NCI-H1105 treated with DMSO at 0.1 percent for 48 hours (cell line): ENCODE measurements at regions not wholly inside any gene's neighbourhood (a gene's known extent, or its start where the extent isn't known, plus 50 kb on each side); places are given as distances from the start of the nearest gene placed in this dataset.

Experiments
- DNase-seq: peaks from one replicate; lab custom pipeline; 2025; lab: John Stamatoyannopoulos, UW

DNA sequence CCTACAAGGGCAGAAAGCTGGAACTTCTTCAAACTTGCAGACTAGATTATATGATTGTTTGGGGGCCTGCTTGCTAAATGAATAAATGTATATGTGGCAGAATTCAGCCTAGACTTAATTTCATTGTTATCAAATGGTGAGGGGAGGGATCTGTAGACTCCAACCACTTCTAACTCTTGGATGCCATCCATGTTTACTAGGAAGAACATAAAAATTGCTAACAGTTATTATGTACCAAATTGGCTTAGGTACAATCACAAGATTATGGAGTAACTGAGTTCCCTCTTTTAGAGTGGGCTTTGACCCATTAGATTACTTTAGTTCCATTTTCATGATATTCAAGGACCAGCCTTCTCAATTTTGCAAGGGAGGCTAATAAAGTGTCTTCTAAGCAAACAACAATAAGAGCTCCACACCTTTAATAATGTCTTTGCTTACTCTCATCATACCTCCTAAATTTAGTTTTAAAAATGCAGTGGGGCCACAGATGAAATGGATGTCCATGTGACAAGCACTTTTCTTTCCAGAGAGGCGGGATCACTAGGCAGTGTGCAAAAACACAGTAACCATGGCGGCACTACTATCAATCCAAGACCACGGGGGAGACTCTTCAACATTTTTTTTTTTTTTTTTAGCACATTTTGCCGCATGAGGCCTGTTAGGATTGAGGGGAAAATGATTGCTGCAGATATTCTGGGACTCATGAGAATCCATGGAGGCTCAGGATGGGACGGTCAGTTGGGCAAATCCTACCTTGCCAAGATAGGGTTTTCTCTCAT is 217.6 kb upstream of the SPRED2 start:
- peak; percentile 27 for DNase-seq

DNA sequence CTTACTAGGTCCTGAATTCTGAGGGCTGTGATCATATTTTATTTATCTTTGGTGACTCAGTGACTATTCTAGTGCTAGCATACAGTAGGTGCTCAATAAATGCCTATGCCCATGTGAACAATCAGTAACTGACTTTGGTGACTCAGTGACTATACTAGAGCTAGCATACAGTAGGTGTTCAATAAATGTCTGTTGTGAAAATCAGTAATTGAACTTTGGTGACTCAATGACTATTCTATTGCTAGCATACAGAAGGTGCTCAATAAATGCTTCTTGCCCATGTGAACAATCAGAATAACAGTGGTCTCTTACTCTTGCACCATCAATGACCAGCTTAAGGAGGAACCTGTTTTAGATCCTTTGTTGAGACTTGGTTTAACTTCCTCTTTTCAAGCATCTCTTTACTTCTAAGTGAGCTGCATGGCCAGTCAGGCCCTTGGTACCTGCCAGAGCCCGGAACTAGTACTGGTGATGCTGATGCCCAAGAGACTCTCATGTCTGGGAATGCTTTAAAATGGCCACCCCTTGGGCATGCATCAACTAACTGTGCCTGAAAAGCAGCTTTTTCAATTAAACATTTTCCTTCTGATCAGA is 214.9 kb upstream of the SPRED2 start:
- no peak for DNase-seq

DNA sequence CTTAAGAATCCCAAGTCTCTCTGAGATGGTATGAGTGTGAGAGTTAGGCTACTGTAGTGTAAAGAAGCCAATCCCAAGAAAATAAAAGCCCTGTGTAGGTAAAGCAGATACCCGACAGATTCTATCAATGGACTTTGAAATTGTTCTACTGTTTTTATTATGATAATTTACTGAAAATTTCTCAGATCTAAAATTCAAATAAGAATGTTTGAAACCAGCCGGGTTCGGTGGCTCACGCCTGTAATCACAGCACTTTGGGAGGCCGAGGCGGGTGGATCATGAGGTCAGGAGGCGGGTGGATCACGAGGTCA is 208.3 kb upstream of the SPRED2 start:
- DNase-seq, result no peak

DNA sequence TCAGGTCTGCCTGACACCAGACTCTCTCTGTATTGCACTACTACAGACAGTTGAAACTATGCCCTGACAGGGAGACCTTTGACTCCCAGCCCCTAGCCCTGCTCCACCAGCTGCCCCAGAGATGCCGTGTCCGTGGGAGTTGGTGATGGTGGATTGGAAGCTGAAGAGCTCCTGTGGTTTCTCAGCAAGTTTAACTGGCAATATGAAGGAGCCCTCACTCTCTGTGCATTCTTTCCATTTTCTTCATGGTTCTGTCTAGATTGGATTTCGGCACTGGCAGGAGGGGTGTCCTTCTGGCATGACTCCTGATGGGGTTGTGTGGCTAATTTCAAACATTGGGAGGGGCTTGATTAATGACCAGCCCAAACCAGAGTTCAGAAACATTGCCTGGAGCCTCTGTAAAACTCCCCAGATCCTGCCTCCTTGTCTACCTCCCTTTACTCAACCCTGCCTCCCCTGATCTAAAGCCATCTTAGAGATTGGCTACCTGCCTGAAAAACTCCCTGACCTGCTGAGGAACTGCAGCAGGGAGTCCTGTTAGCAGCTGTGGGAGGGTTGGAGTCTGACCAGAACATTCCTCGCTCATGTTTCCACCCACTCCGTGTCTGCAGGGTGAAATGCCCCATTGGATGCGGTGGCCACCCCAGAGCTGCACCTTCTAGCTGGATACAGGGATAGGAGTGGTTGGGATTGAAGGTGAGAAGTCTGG is 206.9 kb upstream of the SPRED2 start:
- DNase-seq, result no peak

DNA sequence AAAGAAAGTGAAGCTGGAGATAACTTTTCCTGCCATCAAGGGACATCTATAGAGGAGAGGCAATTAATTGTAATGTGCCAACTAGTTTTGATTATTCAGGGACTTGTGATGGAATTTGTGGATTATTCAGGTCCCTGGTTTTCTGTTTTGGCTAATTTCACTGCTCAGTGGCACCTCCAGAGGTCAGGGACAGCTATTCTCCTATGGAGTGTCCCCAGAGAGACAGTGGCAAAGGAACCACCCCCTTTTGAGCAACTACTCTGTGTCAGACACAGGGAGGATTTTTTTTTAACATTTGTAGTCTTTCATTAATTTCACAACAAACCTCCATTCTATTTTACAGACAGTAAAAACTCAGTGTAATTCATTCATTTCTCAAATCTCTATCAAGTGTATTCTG is 206.0 kb upstream of the SPRED2 start:
- DNase-seq, result no peak

DNA sequence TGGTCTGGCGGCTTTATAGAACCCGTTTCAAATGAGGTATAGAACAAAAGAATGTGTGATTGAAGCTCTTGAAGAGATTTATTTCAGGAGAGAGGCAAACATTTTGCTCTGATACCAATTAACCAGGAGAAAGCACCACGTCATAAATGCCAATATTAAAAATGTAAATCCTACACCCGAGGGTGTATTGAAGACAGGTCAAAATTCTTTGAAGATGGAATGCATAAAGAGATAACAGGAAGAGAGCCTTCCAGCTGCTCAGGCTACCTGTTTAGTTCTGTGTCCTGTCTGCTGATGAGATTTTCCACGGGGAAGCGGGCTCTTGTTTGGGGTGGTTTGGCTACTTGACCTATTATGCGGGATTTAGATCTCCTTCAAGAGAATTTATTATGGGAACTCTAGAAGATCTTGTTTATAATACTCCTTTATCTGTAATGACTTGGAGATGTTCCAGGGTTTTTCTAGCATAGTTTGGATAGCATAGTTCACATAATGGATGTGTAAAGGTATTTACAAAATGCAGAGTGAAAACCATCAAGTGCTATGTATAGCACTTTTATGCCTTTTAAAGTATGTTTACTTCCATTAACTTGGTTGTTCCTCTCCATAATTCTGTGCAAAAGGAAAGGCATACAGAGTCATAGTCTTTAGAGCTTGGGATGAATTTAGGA is 204.5 kb upstream of the SPRED2 start:
- DNase-seq, result no peak

DNA sequence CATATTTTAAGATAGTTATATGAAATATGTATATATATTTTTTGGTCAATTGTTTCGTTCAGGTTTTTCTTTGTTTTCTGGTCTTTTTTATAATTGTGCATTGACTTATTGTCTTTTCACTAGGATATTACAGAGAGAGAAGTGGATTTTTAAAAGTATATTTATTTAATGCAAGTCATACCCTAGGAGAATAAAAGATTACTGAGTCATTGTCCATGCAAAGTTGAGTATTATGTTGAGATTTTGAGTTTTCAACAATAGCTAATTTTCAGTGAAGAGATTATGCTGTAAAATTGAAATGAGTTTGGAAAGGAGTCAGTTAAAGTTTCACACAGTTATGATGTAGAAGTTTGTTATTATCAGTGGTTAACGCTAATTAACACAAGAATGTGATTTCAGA is 203.6 kb upstream of the SPRED2 start:
- DNase-seq, result no peak

DNA sequence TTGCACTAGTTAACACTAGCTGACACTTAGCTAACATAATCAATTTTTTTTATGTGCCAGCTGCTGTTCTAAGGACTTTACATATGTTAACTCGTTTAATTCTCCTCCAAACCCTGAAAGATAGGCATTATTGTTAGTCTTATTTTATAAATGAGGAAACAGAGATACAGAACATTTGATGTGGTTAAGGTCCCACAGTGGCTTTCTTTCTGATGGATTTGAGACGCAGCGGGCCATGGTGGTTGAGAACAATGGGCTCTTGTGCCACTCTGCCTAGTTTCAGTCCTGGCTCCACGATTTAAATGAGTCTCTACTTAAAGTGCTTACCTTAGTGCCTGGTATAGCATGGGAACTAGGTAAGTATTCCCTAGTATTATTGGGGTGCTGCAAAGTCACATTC is 201.9 kb upstream of the SPRED2 start:
- no peak for DNase-seq

DNA sequence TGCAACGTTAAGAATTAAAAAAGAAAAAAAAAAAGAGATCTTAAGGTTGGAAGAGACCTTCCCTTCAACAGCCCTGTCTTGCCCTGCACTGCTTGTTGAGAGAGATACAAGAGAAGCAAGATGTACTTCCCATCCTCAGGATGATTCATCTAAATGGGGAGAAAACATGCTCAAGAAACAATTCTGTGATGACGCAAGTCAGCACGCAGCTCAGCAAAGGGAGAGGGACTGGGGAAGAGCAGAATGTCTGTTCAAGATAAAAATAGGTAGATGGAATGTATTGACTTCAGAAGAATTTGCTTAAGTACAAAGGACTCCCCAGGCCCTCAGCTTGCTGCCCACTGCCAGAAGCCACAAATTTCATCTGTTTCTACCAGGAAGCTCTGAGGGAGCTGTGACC is 198.2 kb upstream of the SPRED2 start:
- no peak for DNase-seq

DNA sequence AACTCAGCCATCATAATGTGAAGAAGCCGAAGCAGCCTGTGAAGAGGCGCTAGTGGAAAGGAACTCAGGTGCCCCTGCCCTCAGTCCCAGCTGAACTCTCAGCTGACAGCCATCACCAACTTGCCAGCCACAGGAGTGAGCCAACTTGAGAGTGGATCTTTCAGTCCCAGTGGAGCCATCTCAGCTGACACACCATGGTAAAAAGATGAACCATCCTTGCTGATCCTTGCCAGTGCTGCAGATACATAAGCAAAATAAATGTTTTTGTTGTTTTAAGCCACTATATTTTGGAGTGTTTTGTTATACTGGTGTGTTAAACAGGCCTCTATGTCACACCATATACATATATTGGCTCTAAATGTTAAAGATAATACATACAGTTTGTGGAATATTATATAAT is 195.8 kb upstream of the SPRED2 start:
- no peak for DNase-seq

DNA sequence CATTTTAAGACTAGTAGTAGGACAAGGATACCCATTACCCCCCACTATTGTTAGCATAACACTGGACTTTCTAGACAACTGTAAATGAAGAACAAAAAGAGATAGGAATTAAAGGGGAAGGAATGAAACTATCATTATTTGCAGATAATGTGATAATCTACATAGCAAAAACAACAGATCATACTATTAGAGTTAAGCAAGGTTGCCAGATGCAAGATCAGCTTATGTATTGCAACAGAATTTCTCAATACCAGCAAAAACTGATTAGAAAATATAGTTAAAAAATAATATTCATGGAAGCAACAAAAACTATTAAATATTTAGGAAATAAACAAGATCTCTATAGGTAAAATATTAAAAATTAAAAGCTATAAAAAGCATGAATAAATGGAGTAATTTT is 194.4 kb upstream of the SPRED2 start:
- DNase-seq, result no peak

DNA sequence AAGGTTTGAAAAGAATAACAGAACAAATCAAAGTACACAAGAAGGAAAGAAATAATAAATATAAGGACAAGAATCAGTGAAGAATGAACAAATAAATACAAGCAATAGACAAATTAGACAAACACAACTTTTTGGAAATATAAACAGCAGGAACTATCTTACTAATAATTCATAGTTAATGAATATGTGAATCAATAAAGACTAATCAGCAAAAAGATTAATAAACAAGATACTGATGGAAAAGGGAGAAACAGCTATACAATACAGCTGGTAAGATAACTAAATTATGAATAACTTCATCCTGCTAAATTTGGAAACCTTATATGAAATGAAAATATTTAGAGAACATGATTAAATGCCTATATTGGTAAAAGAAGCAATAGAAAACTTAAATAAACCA is 193.6 kb upstream of the SPRED2 start:
- no peak for DNase-seq

DNA sequence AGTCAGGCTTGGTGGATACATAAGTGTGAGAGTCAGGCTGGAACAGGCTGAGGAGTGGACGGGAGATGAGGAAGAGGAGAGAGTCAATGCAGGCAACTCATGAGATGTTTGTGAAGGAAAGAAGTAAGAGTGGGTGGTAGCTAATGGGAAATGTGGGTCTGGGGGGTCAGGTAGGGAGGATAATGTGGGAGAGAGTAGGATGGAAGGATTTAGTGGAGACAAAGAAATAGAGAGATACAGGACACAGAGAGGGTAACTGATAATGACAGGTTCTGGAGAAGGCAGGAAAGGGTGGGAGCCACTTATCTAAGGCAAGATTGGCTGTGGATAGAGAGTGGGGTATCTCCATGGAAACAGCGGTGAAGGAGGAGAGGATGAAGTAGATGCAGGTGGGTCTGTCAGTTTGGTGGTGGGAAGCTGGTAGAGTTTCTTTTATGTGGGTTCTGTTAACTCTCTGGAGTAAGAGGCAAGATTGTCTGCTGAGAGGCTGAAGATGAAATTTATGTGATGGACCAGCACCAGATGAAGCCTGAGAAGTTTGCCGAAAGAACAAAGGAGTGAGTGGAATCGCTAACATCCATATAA is 190.6 kb upstream of the SPRED2 start:
- no peak for DNase-seq

DNA sequence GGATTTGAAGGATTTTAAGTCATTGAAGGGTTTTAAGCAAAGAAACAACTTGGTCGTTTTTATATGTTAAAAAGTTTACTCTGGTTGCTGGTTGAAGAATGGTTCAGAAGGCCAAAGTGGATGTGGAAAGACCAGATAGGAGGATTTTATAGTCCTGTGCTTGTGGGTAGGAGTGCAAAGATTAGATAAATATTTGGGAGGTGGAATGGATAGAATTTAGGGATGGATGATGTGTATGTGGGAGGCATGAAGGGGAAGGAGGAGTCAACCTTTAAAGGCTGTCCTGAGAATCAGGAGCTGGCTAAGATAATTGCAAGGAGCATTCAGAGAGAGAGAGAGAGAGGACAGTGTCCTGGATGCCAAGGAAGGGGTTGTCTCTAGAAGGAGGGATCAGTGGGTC is 190.1 kb upstream of the SPRED2 start:
- DNase-seq, result no peak

DNA sequence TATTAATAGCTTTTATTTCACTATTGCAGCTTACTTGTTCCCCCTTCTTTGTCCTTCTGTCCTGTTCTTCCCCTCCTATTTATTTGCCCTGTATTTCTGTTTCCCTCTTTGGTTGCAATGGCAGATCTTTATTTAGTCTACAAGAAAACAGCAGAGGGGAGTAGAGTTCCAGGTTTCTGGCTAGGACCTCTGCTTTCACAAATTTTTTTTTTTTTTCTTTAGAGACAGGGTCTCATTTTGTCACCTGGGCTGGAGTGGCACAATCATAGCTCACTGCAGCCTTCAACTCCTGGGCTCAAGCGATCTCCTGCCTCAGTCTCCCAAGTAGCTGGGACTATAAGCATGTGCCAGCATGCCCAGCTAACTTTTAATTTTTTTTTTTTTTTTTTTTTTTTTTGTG is 188.1 kb upstream of the SPRED2 start:
- no peak for DNase-seq

DNA sequence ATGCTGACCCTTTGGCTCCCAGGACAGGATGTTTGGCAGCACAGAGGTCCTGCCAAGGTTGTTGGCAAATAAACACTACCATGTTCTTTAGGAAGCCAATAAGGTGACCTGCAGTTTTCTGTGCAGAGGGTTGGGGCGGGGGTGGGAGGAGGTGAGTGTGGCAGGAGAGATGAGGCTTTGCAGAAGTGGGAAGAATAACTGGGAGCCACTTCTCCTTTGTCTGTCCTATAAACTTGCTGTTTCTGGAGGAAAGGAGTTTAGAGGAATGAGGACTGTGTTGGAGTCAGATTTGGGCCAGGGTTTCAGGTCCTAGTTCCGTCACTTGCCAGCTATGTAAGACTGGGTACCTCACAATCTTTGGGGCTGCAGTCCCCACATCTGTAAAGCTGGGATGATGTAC is 187.6 kb upstream of the SPRED2 start:
- no peak for DNase-seq

DNA sequence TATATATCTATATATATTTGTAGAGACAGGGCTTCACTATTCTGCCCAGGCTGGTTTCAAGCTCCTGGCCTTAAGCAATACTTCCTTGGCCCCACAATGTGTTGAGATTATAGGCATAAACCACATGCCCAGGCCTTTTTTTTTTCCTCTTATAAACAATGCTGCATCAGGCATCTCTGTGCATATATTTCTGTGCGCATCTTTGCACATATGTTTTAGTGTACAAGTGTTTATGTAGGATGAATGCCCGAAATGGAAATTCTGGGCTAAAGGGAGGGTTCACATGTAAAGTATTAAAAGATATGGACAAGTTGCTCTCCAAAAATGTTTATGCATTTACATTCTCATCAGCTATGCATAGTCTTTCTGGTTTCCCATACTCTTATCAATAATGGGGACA is 183.2 kb upstream of the SPRED2 start:
- DNase-seq, result no peak

DNA sequence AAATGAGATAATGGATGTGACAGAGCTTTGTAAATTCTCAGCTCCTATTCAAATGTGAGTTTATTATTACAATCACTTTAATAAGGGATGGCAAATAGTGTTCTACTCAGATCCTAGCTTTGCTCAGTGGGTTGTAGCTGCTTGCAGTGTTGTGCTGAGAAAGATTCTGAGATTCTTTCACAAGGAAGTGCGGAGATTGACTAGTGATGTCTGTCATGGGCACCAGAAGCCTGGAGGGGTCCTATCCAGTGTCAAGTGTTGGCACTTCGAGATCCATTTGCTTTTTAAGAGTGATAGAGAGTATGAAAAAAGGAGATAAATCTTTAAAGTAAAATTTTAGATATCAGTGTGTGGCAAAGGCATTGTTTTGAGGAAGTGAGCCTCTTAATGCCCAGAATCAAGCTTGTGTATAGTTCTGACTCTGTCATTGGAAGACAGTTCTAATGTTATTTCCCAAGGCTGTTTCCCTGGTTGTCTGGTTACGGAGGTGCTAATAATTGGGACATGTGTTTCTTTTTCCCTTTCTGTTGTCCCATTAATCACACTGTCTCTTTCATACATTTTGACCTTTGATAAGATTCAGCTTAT is 181.7 kb upstream of the SPRED2 start:
- DNase-seq, result no peak

DNA sequence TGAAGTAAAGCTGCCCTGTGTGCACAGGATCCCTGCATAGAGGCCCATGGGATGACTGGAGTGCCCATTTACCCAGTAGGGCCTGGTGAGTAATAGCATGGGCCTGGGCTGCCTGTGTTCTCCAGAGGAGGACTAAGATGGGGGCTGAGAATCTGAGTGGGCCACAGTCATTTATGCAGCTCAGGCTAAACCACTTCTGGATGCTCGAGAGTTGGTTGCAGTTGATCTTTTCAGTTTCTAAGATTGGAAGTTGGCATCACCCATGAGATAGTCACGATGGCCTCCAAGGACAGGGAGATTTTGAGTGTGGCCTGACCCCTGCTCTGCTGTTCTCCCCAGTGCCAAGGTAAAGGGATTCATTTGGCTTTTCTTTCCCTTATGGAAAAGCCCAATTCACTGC is 179.1 kb upstream of the SPRED2 start:
- DNase-seq, result no peak

DNA sequence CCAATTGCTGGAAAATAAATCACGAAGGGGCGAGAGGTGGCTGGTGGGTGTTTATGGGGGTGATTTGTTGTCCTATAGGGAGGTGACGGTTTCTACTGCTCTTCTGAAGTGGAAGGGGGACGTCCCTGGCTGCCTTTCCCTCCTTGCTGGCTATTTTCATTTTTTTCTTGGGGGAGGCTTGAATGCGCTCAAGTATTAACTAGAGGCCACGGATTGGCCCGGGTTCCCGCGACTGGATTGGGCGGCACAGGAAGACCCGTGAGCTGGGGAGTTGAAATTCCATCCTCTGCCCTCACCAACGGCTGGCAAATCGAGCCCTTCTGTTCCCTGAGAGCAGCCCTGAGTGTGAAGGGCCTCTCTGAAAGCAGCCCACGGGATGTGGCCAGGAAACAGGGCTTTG is 176.5 kb upstream of the SPRED2 start:
- DNase-seq, result no peak

DNA sequence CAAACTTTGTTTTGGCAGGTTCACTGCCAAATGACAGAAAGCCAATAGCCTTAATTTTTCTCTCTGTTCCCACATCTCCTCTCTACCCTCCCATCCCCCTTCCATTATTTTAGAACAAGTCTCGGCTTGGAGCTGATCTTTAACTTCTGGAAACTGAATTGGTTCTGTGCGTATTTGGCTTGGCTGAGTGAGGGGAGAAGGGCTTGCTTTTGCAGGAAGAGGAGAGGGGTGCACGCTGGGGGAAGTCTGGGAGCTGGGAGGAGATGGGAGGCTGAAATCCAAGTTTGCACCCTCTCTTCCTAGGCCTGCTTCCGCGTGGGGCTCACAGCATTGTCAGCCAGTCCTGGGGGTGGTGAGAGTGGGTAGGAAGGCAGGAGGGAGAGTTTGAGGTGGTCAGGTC is 176.1 kb upstream of the SPRED2 start:
- peak; percentile 38 for DNase-seq

DNA sequence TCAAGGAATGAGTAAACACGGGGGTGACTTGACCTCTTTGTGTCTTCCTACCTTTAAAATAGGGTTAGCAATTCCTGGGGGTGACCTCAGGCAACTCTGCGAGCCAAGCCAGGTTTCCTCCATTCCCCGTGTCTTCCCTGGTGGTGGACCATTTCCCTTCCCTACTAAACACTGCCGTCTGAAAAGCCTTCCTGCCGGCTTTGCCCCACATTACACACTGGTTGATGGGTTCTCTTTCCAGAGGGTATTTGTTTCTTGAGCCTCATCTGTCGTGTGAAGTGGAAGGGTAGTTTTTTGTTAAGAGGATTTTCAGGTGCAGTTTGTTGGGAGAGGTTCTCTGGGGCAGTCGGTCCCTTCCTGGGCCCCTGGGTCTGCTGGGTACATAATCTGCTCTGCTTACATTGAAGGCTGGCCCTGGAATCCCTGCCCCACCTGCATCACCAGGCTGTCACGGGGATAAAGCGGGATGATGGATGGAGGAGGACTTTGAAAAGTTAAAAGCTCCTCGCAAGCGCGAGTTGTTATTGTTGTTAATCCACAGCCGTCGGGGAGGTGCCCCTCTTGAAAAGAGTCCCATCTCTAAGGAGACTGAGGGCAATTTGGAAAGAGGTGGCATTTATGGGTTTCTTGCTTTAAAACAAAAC is 175.4 kb upstream of the SPRED2 start:
- no peak for DNase-seq
